Ishikawa (cell line): ENCODE measurements at regions not wholly inside any gene's neighbourhood (a gene's known extent, or its start where the extent isn't known, plus 50 kb on each side); places are given as distances from the start of the nearest gene placed in this dataset.

ENCODE experiments used
- CEBPB ChIP-seq: IDR thresholded peaks from 2 replicates; pipeline ENCODE4 v1.6.1; 2012
- CREB1 ChIP-seq: IDR thresholded peaks from 2 replicates; pipeline ENCODE4 v1.6.1; 2012; ENCODE audit warnings: low read depth
- EGR1 ChIP-seq: IDR thresholded peaks from 2 replicates; pipeline ENCODE4 v1.6.1; 2012
- EP300 ChIP-seq: IDR thresholded peaks from 2 replicates; pipeline ENCODE4 v1.6.1; 2012; ENCODE audit warnings: borderline replicate concordance
- FOXM1 ChIP-seq: IDR thresholded peaks from 2 replicates; pipeline ENCODE4 v1.6.1; 2012; ENCODE audit warnings: low read depth, borderline replicate concordance
- NFIC ChIP-seq: IDR thresholded peaks from 2 replicates; pipeline ENCODE4 v1.6.1; 2012
- RAD21 ChIP-seq: IDR thresholded peaks from 2 replicates; pipeline ENCODE4 v1.6.1; 2012; ENCODE audit warnings: low read depth
- TAF1 ChIP-seq: IDR thresholded peaks from 2 replicates; pipeline ENCODE4 v1.6.1; 2012; ENCODE audit warnings: low read depth, mild to moderate bottlenecking
- TCF12 ChIP-seq: IDR thresholded peaks from 2 replicates; pipeline ENCODE4 v1.6.1; 2012; ENCODE audit warnings: low read depth
- TEAD4 ChIP-seq: IDR thresholded peaks from 2 replicates; pipeline ENCODE4 v1.6.1; 2012
- YY1 ChIP-seq: IDR thresholded peaks from 2 replicates; pipeline ENCODE4 v1.6.1; 2012; ENCODE audit warnings: low read depth
- ZBTB7A ChIP-seq: IDR thresholded peaks from 2 replicates; pipeline ENCODE4 v1.6.1; 2012; ENCODE audit warnings: low read depth
- TF ChIP-seq, protein P1 (sequence below): IDR thresholded peaks from 2 replicates; pipeline ENCODE4 v1.6.1; 2012; ENCODE audit warnings: low read depth, mild to moderate bottlenecking
- TF ChIP-seq, protein P2 (sequence below): IDR thresholded peaks from 2 replicates; pipeline ENCODE4 v1.6.1; 2012

GRCh38 chr5:135235551-135236227 is 163.3 kb downstream of the MACROH2A1 start:
- TF ChIP-seq EP300 (no peak), TAF1 (no peak), CEBPB (no peak), NFIC (no peak), FOXM1 (no peak), YY1 (no peak), TCF12 (no peak), EGR1 (no peak), RAD21 (no peak), TEAD4 (no peak), ZBTB7A (no peak), CREB1 (no peak)
- TF ChIP-seq, protein P1, sequence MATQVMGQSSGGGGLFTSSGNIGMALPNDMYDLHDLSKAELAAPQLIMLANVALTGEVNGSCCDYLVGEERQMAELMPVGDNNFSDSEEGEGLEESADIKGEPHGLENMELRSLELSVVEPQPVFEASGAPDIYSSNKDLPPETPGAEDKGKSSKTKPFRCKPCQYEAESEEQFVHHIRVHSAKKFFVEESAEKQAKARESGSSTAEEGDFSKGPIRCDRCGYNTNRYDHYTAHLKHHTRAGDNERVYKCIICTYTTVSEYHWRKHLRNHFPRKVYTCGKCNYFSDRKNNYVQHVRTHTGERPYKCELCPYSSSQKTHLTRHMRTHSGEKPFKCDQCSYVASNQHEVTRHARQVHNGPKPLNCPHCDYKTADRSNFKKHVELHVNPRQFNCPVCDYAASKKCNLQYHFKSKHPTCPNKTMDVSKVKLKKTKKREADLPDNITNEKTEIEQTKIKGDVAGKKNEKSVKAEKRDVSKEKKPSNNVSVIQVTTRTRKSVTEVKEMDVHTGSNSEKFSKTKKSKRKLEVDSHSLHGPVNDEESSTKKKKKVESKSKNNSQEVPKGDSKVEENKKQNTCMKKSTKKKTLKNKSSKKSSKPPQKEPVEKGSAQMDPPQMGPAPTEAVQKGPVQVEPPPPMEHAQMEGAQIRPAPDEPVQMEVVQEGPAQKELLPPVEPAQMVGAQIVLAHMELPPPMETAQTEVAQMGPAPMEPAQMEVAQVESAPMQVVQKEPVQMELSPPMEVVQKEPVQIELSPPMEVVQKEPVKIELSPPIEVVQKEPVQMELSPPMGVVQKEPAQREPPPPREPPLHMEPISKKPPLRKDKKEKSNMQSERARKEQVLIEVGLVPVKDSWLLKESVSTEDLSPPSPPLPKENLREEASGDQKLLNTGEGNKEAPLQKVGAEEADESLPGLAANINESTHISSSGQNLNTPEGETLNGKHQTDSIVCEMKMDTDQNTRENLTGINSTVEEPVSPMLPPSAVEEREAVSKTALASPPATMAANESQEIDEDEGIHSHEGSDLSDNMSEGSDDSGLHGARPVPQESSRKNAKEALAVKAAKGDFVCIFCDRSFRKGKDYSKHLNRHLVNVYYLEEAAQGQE = no peak
- TF ChIP-seq, protein P2, sequence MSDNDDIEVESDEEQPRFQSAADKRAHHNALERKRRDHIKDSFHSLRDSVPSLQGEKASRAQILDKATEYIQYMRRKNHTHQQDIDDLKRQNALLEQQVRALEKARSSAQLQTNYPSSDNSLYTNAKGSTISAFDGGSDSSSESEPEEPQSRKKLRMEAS = no peak
